H9 (cell line): ENCODE measurements at regions not wholly inside any gene's neighbourhood (a gene's known extent, or its start where the extent isn't known, plus 50 kb on each side); places are given as distances from the start of the nearest gene placed in this dataset.

Source experiments
- DNase-seq: peaks from one replicate; pipeline ENCODE4 v3.0.0-alpha.2; 2017
- H2AFZ ChIP-seq: one replicate; pipeline ENCODE4 v1.6.1; 2013; ENCODE audit warnings: mild to moderate bottlenecking, low read length, control low read depth, moderate library complexity
- H2AK5ac ChIP-seq: 2 replicates; pipeline ENCODE4 v1.6.1; 2013; ENCODE audit warnings: low read length, control low read depth, mixed read lengths; ENCODE audit not compliant: insufficient read length
- H2BK120ac ChIP-seq: one replicate; pipeline ENCODE4 v1.6.1; 2013; ENCODE audit warnings: low read depth, mild to moderate bottlenecking, low read length, control low read depth, inconsistent platforms; ENCODE audit not compliant: poor library complexity, severe bottlenecking
- H2BK12ac ChIP-seq: 2 replicates; pipeline ENCODE4 v1.6.1; 2013; ENCODE audit warnings: low read length, control low read depth, mixed read lengths, low read depth; ENCODE audit not compliant: insufficient read length
- H2BK15ac ChIP-seq: 2 replicates; pipeline ENCODE4 v1.6.1; 2013; ENCODE audit warnings: low read depth, low read length, control low read depth
- H2BK20ac ChIP-seq: one replicate; pipeline ENCODE4 v1.6.1; 2013; ENCODE audit warnings: low read depth, mild to moderate bottlenecking, low read length, control low read depth, inconsistent platforms; ENCODE audit not compliant: poor library complexity, severe bottlenecking
- H2BK5ac ChIP-seq: 2 replicates; pipeline ENCODE4 v1.6.1; 2013; ENCODE audit warnings: low read length, control low read depth, mixed read lengths; ENCODE audit not compliant: insufficient read length
- H3K14ac ChIP-seq: 2 replicates; pipeline ENCODE4 v1.6.1; 2013; ENCODE audit warnings: low read length, control low read depth; ENCODE audit not compliant: insufficient read depth
- H3K18ac ChIP-seq: 2 replicates; pipeline ENCODE4 v1.6.1; 2013; ENCODE audit warnings: low read depth, mild to moderate bottlenecking, mixed read lengths, low read length, control low read depth; ENCODE audit not compliant: insufficient read length
- H3K23ac ChIP-seq: 2 replicates; pipeline ENCODE4 v1.6.1; 2013; ENCODE audit warnings: low read length, control low read depth, mixed read lengths, low read depth; ENCODE audit not compliant: insufficient read length
- H3K23me2 ChIP-seq: 2 replicates; pipeline ENCODE4 v1.6.1; 2013; ENCODE audit warnings: low read depth, mild to moderate bottlenecking, mixed read lengths, low read length, control low read depth; ENCODE audit not compliant: insufficient read length, poor library complexity, severe bottlenecking
- H3K27ac ChIP-seq: 2 replicates; pipeline ENCODE4 v1.5.1; 2013; ENCODE audit warnings: low read length, control low read depth, mixed read lengths, low read depth; ENCODE audit not compliant: insufficient read length
- H3K27me3 ChIP-seq: 2 replicates; pipeline ENCODE4 v1.6.1; 2013; ENCODE audit warnings: low read length, control low read depth, inconsistent platforms; ENCODE audit not compliant: insufficient read depth
- H3K4ac ChIP-seq: 2 replicates; pipeline ENCODE4 v1.6.1; 2013; ENCODE audit warnings: low read depth, mild to moderate bottlenecking, control low read depth, inconsistent platforms, low read length, moderate library complexity
- H3K4me1 ChIP-seq: 2 replicates; pipeline ENCODE4 v1.6.1; 2013; ENCODE audit warnings: low read length, control low read depth, inconsistent platforms; ENCODE audit not compliant: insufficient read depth
- H3K4me2 ChIP-seq: 2 replicates; pipeline ENCODE4 v1.6.1; 2013; ENCODE audit warnings: low read length, control low read depth, mixed read lengths; ENCODE audit not compliant: insufficient read length, insufficient read depth
- H3K56ac ChIP-seq: 2 replicates; pipeline ENCODE4 v1.6.1; 2013; ENCODE audit warnings: low read depth, mild to moderate bottlenecking, mixed read lengths, low read length, control low read depth; ENCODE audit not compliant: insufficient read length
- H3K79me1 ChIP-seq: 2 replicates; pipeline ENCODE4 v1.6.1; 2013; ENCODE audit warnings: low read depth, mild to moderate bottlenecking, moderate library complexity, low read length, control low read depth, inconsistent platforms; ENCODE audit not compliant: insufficient read depth, poor library complexity, severe bottlenecking
- H3K79me2 ChIP-seq: 2 replicates; pipeline ENCODE4 v1.6.1; 2013; ENCODE audit warnings: low read length, control low read depth, inconsistent platforms; ENCODE audit not compliant: insufficient read depth
- H3K9ac ChIP-seq: 2 replicates; pipeline ENCODE4 v1.6.1; 2013; ENCODE audit warnings: low read length, control low read depth, mixed read lengths; ENCODE audit not compliant: insufficient read length; ENCODE audit errors: extremely low read depth
- H3K9me3 ChIP-seq: one replicate; pipeline ENCODE4 v1.6.1; 2013; ENCODE audit warnings: low read depth, low read length, inconsistent platforms; ENCODE audit not compliant: control insufficient read depth
- H3T11ph ChIP-seq: one replicate; pipeline ENCODE4 v1.6.1; 2013; ENCODE audit warnings: mild to moderate bottlenecking, low read length, control low read depth, inconsistent platforms
- H4K20me1 ChIP-seq: one replicate; pipeline ENCODE4 v1.6.1; 2013; ENCODE audit not compliant: control insufficient read depth, insufficient read length, insufficient read depth
- H4K5ac ChIP-seq: 2 replicates; pipeline ENCODE4 v1.6.1; 2013; ENCODE audit warnings: low read depth, mild to moderate bottlenecking, mixed read lengths, low read length, control low read depth; ENCODE audit not compliant: insufficient read length
- H4K8ac ChIP-seq: replicated peaks from 2 replicates; pipeline ENCODE4 v1.6.1; 2013; ENCODE audit warnings: low read length, control low read depth, mixed read lengths, low read depth; ENCODE audit not compliant: insufficient read length
- H4K91ac ChIP-seq: 2 replicates; pipeline ENCODE4 v1.6.1; 2013; ENCODE audit warnings: low read depth, mild to moderate bottlenecking, moderate library complexity, mixed read lengths, low read length, control low read depth; ENCODE audit not compliant: insufficient read length
- H3K27ac Mint-ChIP-seq, 3 experiments: 2 replicates in 2 of 3; 3 replicates in 1 of 3; pipeline ENCODE4 v1.8.0; 2020 to 2021; ENCODE audit warnings: mixed read lengths in 3 of 3, mild to moderate bottlenecking in 1 of 3, moderate library complexity in 1 of 3
- H3K27me3 Mint-ChIP-seq: 2 replicates; pipeline ENCODE4 v1.8.0; 2021; ENCODE audit warnings: low read depth, mild to moderate bottlenecking, moderate library complexity, mixed read lengths
- H3K36me3 Mint-ChIP-seq, 3 experiments: 2 replicates in 2 of 3; 3 replicates in 1 of 3; pipeline ENCODE4 v1.8.0; 2020 to 2021; ENCODE audit warnings: low read depth in 3 of 3, mixed read lengths in 3 of 3; ENCODE audit not compliant: insufficient read depth in 1 of 3
- H3K4me1 Mint-ChIP-seq, 2 experiments: 2 replicates each; pipeline ENCODE4 v1.8.0; 2020; ENCODE audit warnings: mixed read lengths in 2 of 2
- H3K4me3 Mint-ChIP-seq, 2 experiments: 2 replicates in 1 of 2; 3 replicates in 1 of 2; pipeline ENCODE4 v1.8.0; 2020 to 2021; ENCODE audit warnings: mild to moderate bottlenecking in 2 of 2, mixed read lengths in 2 of 2, moderate library complexity in 1 of 2
- H3K9me3 Mint-ChIP-seq, 2 experiments: 2 replicates in 1 of 2; 3 replicates in 1 of 2; pipeline ENCODE4 v1.8.0; 2020; ENCODE audit warnings: mild to moderate bottlenecking in 2 of 2, mixed read lengths in 2 of 2, moderate library complexity in 1 of 2
- WGBS: extraction: QIAGEN DNeasy Blood & Tissue Kit; methylation state at CpG from one replicate; pipeline ENCODE4 v1.1.7; 2013; ENCODE audit warnings: missing lambda C conversion rate, low lambda C conversion rate, mixed read lengths; ENCODE audit not compliant: insufficient read length; ENCODE audit errors: extremely low coverage; 5-methylcytosine and 5-hydroxymethylcytosine counted together
- TF ChIP-seq, protein P1 (sequence below): fragments of 200-600 bp; sonication (generic); conservative IDR thresholded peaks from 3 replicates; pipeline ENCODE4 v1.8.0; 2021; ENCODE audit warnings: antibody characterized with exemption, mild to moderate bottlenecking

DNA sequence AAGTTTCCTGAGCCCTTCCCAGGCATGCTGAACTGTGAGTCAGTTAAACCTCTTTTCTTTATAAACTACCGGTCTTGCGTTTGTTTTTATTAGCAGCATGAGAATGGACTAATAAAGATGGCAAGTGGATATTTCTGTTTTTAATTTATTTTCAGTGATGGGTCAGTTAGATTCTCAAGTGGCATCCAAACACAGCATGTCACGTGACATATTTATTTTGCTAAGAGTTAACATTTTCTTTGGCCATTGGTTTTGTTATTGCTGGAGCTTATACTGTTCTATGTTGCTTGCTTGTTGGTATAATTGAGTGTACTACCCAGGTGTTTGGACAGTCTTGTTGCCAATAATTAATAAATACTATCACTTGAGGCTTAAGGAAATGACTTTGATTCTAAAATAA lies 181.7 kb upstream of the MALRD1 start:
- Histone ChIP-seq H4K91ac (no peak overlapping the region), H4K20me1 (no peaks in the 10 kb centered on the region), H3K4me1 (no peaks in the 10 kb centered on the region), H3K23me2 (no peaks in the 10 kb centered on the region), H3K27me3 (no peaks in the 10 kb centered on the region), H2AFZ (no peak overlapping the region), H3K9ac (no peak overlapping the region), H4K8ac (no peak overlapping the region), H3K79me2 (no peaks in the 10 kb centered on the region), H2BK120ac (no peak overlapping the region), H3K79me1 (no peaks in the 10 kb centered on the region), H3K4ac (no peak overlapping the region), H2BK5ac (no peak overlapping the region), H2AK5ac (no peak overlapping the region), H3K14ac (no peak overlapping the region), H3K9me3 (no peaks in the 10 kb centered on the region), H3K4me2 (no peak overlapping the region), H3T11ph (no peak overlapping the region), H3K18ac (no peak overlapping the region), H4K5ac (no peak overlapping the region), H2BK15ac (no peak overlapping the region), H3K23ac (no peak overlapping the region), H2BK12ac (no peak overlapping the region), H2BK20ac (no peak overlapping the region), H3K27ac (no peak overlapping the region), H3K56ac (no peak overlapping the region)
- TF ChIP-seq, protein P1, sequence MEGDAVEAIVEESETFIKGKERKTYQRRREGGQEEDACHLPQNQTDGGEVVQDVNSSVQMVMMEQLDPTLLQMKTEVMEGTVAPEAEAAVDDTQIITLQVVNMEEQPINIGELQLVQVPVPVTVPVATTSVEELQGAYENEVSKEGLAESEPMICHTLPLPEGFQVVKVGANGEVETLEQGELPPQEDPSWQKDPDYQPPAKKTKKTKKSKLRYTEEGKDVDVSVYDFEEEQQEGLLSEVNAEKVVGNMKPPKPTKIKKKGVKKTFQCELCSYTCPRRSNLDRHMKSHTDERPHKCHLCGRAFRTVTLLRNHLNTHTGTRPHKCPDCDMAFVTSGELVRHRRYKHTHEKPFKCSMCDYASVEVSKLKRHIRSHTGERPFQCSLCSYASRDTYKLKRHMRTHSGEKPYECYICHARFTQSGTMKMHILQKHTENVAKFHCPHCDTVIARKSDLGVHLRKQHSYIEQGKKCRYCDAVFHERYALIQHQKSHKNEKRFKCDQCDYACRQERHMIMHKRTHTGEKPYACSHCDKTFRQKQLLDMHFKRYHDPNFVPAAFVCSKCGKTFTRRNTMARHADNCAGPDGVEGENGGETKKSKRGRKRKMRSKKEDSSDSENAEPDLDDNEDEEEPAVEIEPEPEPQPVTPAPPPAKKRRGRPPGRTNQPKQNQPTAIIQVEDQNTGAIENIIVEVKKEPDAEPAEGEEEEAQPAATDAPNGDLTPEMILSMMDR = no peak
- WGBS = no CpG with 5 or more reads among the region's 3 CpGs
- no peaks in the 10 kb centered on the region for H3K27me3 Mint-ChIP-seq
- no peak overlapping the region for H3K27ac Mint-ChIP-seq
- no peak overlapping the region for H3K4me3 Mint-ChIP-seq
- DNase-seq = no peak
- H3K36me3 Mint-ChIP-seq = peaks cover 0 to 5% (median 2%) of the 10 kb centered on the region in 3 experiments; a peak in 4 of 7 replicates
- H3K9me3 Mint-ChIP-seq = peaks cover 7 to 8% of the 10 kb centered on the region in 2 experiments
- peaks cover 0 to 2% of the 10 kb centered on the region in 2 experiments; a peak in 2 of 4 replicates for H3K4me1 Mint-ChIP-seq
